HFFc6 (cell line): ENCODE measurements at regions not wholly inside any gene's neighbourhood (a gene's known extent, or its start where the extent isn't known, plus 50 kb on each side); places are given as distances from the start of the nearest gene placed in this dataset.

Experiments
- DNase-seq: peaks from one replicate; pipeline ENCODE4 v3.0.0-alpha.2; 2018
- H3K27ac Mint-ChIP-seq: 2 replicates; pipeline ENCODE4 v1.8.0; 2020; ENCODE audit warnings: mild to moderate bottlenecking, mixed read lengths
- H3K27me3 Mint-ChIP-seq: 2 replicates; pipeline ENCODE4 v1.8.0; 2021; ENCODE audit warnings: mild to moderate bottlenecking, moderate library complexity, mixed read lengths; ENCODE audit not compliant: insufficient read depth
- H3K36me3 Mint-ChIP-seq: 2 replicates; pipeline ENCODE4 v1.8.0; 2021; ENCODE audit warnings: low read depth, mixed read lengths
- H3K4me1 Mint-ChIP-seq: 2 replicates; pipeline ENCODE4 v1.8.0; 2020; ENCODE audit warnings: low read depth, mixed read lengths
- H3K4me3 Mint-ChIP-seq: 2 replicates; pipeline ENCODE4 v1.8.0; 2020; ENCODE audit warnings: mild to moderate bottlenecking, moderate library complexity, mixed read lengths
- H3K9me3 Mint-ChIP-seq: 2 replicates; pipeline ENCODE4 v1.8.0; 2020; ENCODE audit warnings: mild to moderate bottlenecking, mixed read lengths
- TF ChIP-seq, protein P1 (sequence below): fragments of 200-600 bp; sonication (generic); IDR thresholded peaks from 2 replicates; pipeline ENCODE4 v1.5.0; 2021; ENCODE audit warnings: antibody characterized with exemption, mild to moderate bottlenecking

DNA sequence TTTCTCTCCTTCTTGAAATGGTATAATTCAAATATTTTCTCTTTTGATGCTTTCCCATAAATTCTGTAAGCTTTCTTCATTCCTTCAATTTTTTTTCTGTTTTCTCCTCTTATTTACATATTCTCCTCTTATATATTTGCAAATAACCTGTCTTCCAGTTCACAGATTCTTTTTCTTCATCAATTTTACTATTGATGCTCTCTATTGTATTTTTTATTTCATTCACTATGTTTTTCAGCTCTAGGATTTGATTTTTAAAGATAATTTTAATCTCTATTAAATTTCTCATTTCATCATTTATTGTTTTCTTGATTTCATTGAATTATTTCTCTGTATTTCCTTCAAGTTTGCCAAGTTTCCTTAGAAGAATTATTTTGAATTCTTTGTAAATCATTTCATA lies 54.0 kb upstream of the PRPS1L1 start:
- Mint-ChIP-seq H3K4me3 (no peak overlapping the region), H3K4me1 (peaks cover 7% of the 10 kb centered on the region; the same call in 1 of the 2 replicates), H3K36me3 (peaks cover 9% of the 10 kb centered on the region), H3K27me3 (peaks cover 5% of the 10 kb centered on the region; the same call in 1 of the 2 replicates), H3K9me3 (peaks cover 12% of the 10 kb centered on the region), H3K27ac (no peak overlapping the region)
- TF ChIP-seq, protein P1, sequence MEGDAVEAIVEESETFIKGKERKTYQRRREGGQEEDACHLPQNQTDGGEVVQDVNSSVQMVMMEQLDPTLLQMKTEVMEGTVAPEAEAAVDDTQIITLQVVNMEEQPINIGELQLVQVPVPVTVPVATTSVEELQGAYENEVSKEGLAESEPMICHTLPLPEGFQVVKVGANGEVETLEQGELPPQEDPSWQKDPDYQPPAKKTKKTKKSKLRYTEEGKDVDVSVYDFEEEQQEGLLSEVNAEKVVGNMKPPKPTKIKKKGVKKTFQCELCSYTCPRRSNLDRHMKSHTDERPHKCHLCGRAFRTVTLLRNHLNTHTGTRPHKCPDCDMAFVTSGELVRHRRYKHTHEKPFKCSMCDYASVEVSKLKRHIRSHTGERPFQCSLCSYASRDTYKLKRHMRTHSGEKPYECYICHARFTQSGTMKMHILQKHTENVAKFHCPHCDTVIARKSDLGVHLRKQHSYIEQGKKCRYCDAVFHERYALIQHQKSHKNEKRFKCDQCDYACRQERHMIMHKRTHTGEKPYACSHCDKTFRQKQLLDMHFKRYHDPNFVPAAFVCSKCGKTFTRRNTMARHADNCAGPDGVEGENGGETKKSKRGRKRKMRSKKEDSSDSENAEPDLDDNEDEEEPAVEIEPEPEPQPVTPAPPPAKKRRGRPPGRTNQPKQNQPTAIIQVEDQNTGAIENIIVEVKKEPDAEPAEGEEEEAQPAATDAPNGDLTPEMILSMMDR: no peak
- DNase-seq: no peak

DNA sequence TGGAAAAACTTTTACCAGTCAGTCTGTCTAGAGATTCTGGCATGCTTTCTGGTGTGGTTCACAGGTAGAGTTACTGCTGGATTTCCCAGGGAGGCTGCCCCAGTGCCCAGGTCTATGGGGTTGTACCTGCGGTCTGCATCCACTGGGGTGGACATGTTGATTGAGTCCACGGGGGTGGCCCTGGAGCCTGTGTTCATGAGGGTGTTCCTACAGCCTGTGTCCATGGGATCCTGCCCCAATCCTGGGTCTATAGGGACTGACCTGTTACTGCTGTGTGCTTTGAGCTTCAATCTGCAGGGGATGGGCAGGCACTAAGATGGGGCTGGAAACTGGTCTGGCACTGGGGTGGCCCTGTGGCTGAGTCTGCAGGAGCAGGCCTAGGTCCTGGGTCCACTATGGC lies 54.5 kb upstream of the PRPS1L1 start:
- no peak for DNase-seq
- Mint-ChIP-seq H3K27ac (no peak overlapping the region), H3K27me3 (peaks cover 5% of the 10 kb centered on the region; the same call in 1 of the 2 replicates), H3K4me3 (no peak overlapping the region), H3K36me3 (peaks cover 9% of the 10 kb centered on the region), H3K4me1 (peaks cover 7% of the 10 kb centered on the region; the same call in 1 of the 2 replicates), H3K9me3 (peaks cover 12% of the 10 kb centered on the region)
- TF ChIP-seq, protein P1: no peak

DNA sequence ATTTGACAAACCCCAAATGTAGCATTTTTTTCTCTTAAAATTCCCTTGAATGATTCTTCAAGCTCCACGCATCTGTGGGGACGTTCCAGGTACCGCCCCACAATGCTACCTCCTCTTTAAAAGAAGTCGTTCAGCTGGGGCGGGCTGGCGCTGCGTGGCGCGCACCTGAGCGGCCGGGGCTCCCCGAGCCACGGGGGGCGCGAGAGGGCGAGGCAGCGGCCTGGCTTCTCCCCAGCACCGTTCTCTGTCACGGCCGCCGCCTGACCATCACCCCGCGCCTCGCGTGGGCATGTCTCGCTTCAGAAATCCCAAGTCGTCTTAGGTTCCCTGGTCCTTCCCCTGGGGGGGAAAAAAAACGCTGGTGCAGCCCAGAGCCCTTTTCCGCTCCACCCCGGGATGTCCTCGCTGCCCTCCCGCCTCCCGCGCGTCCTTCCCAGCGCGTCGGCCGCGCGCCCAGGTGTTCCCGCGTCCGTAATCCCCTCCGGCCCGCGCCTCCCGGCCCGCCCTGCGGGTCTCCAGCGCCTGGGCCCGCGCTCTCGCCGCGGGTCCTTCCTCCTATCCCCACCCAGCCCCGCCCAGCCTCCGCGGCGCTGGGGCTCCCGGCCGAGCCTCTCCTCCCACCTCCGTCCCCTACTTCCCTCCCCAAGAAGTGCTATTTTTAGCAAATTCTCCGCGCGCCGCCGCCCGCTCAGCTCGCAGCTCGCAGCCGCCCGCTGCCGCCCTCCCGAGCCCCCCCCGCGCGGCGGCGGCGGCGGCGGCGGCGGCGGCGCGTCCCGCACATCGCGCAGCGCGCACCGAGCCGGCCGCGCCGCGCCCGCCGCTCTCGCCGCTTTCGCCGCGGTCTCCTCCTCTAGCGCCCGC lies 58.7 kb upstream of the PRPS1L1 start:
- H3K4me3 Mint-ChIP-seq: peak overlapping the region; percentile 76
- peaks cover 7% of the 10 kb centered on the region; the same call in 1 of the 2 replicates for H3K4me1 Mint-ChIP-seq
- peaks cover 7% of the 10 kb centered on the region for H3K36me3 Mint-ChIP-seq
- TF ChIP-seq, protein P1: no peak
- H3K27ac Mint-ChIP-seq: no peak overlapping the region
- peaks cover 8% of the 10 kb centered on the region for H3K9me3 Mint-ChIP-seq
- peaks cover 17% of the 10 kb centered on the region for H3K27me3 Mint-ChIP-seq
- no peak for DNase-seq

DNA sequence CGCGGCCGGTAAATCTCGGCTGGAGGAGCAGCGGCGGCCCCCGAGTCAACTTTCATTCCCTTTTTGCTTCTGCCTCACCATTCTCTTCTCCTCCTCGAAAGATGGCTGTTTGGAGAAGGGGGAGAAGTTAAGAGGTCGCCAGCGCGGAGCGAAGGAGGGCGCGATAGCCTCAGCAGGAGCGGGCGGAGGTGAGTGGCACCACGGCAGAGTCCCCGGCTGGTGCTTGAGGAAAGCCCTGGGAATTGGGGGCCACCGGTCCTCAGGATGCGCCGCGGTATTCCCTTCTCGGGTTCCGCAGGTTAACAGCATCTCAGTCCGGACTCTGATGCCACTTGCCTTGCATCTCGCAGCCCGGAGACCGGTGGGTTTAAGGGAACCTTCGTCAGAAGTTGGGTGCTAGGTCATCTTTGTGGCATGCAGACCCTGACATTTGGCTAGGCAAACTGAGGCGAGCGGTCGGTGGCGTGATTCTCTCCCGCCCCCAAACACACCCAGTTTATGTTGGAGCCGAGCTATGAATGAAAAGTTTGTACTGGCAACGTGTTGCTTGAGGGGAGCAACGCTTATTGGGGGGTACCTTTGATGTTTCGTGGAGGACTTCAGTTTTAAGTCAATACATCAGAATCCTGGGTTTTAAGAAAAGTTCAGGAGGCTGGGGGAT lies 59.5 kb upstream of the PRPS1L1 start:
- DNase-seq: no peak
- H3K4me1 Mint-ChIP-seq: peaks cover 7% of the 10 kb centered on the region; the same call in 1 of the 2 replicates
- peaks cover under 1% of the 10 kb centered on the region; the same call in 1 of the 2 replicates for H3K9me3 Mint-ChIP-seq
- H3K4me3 Mint-ChIP-seq: peak overlapping the region; percentile 76
- H3K27ac Mint-ChIP-seq: no peak overlapping the region
- TF ChIP-seq, protein P1: no peak
- peaks cover 15% of the 10 kb centered on the region for H3K27me3 Mint-ChIP-seq
- no peaks in the 10 kb centered on the region for H3K36me3 Mint-ChIP-seq

DNA sequence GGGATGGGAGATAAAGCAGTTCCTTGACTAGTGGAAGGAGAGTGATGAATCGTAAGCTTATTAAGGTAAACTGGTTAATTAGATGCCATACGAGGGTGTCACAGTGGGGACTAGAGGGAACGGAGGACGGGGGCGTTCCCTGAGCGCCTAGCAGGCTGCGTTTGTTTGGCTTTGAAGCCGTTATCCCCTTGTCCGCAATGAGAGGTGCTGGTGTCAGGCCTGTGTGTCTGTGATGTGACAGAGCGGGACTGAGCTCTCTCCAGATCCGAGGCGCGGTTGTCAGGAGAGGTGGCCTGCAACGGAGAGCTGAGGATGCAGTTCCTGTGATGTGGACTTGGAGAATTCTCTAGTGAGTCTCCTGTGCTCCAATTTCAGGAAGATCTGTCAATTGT lies 60.0 kb upstream of the PRPS1L1 start:
- peaks cover 15% of the 10 kb centered on the region for H3K27me3 Mint-ChIP-seq

More for the DNA sequence above, 60.0 kb upstream of the PRPS1L1 start:
- Mint-ChIP-seq H3K9me3 (no peaks in the 10 kb centered on the region), H3K4me1 (peaks cover 7% of the 10 kb centered on the region; the same call in 1 of the 2 replicates), H3K27ac (no peak overlapping the region), H3K4me3 (peak overlapping the region; percentile 76), H3K36me3 (no peaks in the 10 kb centered on the region)
- DNase-seq: no peak
- TF ChIP-seq, protein P1: no peak
